ENCODE measurements at regions not wholly inside any gene's neighbourhood (a gene's known extent, or its start where the extent isn't known, plus 50 kb on each side); places are given as distances from the start of the nearest gene placed in this dataset.
"Not testable (repeated sequence)": the region's sequence is repeated elsewhere in the genome, so short reads cannot be mapped to it uniquely, and the experiment has no call there.

DNA sequence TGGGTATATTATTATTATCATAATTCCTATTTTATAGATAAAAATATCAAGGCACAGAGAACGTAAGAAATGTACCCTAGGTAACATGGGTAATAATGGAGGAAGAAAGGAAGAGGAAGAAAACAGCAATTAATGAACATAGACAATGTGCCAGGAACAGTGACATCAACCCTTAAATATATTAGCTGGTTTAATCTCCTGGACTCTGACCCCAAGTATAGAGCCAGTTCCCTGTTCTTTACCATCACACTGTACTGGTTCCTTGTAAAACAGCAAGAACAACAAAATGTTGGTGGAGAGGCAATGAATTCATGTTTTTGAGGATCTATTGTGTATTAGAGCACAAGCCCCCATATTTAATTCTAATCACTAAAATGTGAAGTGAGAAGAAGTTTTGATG, 192.1 kb downstream of the SMC2 start:
- H3K9me3 Mint-ChIP-seq = peaks cover 5% of the 10 kb centered on the region
- no peaks in the 10 kb centered on the region for H3K36me3 Mint-ChIP-seq (ENCODE audit: low read depth)
- no peak overlapping the region for H3K4me3 Mint-ChIP-seq
- intact Hi-C loops (cut with micrococcal nuclease) = no loop called here
- no peak overlapping the region for H3K27ac Mint-ChIP-seq
- H3K4me1 Mint-ChIP-seq (ENCODE audit: low read depth) = no peaks in the 10 kb centered on the region
- H3K27me3 Mint-ChIP-seq = no peaks in the 10 kb centered on the region

DNA sequence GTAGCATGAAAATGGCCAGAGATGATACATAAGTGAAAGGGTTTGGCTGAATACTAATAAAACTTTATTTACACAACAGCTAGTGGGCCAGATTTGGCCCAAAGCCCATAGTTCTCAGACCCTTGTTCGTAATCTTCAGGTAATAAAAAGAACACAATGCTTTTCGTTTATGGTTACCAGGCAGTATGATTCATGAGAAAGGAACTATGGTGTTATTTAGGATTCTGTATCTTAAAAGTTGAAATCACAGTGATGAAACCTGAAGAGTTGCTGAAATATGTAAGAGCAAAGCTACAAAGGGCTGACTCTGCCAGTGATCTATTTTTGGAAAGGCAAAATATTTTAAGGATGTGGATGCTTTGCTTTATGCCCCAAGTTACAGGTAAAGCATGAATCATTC, 192.7 kb downstream of the SMC2 start:
- Mint-ChIP-seq H3K27me3 (no peaks in the 10 kb centered on the region), H3K27ac (no peak overlapping the region), H3K4me3 (no peak overlapping the region), H3K9me3 (no peaks in the 10 kb centered on the region), H3K4me1 (ENCODE audit: low read depth) (no peaks in the 10 kb centered on the region), H3K36me3 (ENCODE audit: low read depth) (no peaks in the 10 kb centered on the region)
- intact Hi-C loops (cut with micrococcal nuclease) = no loop called here

DNA sequence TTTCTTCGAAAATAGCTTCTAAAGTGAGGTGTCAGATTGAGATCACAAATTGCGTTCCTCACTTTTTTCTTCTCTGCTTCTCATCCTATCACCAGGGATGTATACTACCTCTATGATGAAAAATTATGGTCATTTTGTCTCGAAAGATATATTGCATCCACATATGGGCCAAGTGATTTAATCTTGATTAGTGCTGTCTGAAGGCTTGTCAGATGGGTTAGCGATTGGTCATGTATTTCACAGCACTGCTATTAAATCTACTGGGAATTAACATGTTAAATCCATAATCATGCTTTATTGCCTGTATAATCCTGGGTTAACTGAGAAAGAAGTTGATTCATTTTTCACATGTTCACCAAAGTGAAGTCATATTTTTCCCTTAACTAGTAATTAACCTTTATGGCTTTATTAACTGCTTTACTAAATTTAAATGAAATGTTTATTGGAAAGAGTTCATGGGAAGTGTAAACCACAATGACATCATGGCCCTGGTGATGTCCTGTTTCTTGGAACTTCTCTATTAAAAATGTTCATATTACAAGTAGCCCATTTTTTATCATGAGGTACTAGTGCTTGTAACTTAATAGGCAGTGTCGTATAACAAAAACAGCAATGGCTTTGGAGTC, 193.3 kb downstream of the SMC2 start:
- no peaks in the 10 kb centered on the region for H3K36me3 Mint-ChIP-seq (ENCODE audit: low read depth)
- no peak overlapping the region for H3K27ac Mint-ChIP-seq
- no peaks in the 10 kb centered on the region for H3K9me3 Mint-ChIP-seq
- H3K4me1 Mint-ChIP-seq (ENCODE audit: low read depth) = no peaks in the 10 kb centered on the region
- no peaks in the 10 kb centered on the region for H3K27me3 Mint-ChIP-seq
- intact Hi-C loops (cut with micrococcal nuclease) = no loop called here
- H3K4me3 Mint-ChIP-seq = no peak overlapping the region

DNA sequence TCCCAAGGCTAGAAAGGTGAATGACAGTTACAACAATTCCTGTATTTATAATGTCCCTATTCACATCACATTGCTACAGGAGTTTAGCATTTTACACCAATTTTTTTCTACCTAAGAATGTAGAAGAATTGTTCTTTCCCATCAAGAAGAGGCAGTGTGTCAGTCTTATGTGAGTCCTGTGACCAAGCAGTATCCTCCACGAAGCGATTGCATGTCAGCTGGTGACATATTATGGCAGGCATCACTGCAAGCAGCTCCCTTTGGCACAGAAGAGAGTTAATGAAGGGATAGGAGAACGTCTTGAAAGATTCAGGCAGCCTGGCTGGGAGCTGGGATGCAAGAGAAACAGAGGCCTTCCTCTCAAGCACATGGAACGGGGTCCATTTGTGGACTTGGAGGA, 199.8 kb downstream of the SMC2 start:
- no peak overlapping the region for H3K4me3 Mint-ChIP-seq

GRCh38 chr9:104300124-104300523, 203.9 kb upstream of the OR13F1 start:
- Mint-ChIP-seq H3K27ac (no peak overlapping the region), H3K4me3 (no peak overlapping the region), H3K4me1 (ENCODE audit: low read depth) (no peaks in the 10 kb centered on the region), H3K36me3 (ENCODE audit: low read depth) (no peaks in the 10 kb centered on the region), H3K27me3 (no peaks in the 10 kb centered on the region), H3K9me3 (peaks cover 7% of the 10 kb centered on the region)
- intact Hi-C loops (cut with micrococcal nuclease) = no loop called here

More for the DNA sequence above, 199.8 kb downstream of the SMC2 start:
- no peaks in the 10 kb centered on the region for H3K36me3 Mint-ChIP-seq (ENCODE audit: low read depth)
- no peaks in the 10 kb centered on the region for H3K4me1 Mint-ChIP-seq (ENCODE audit: low read depth)
- H3K9me3 Mint-ChIP-seq = no peaks in the 10 kb centered on the region
- intact Hi-C loops (cut with micrococcal nuclease) = no loop called here
- no peak overlapping the region for H3K27ac Mint-ChIP-seq
- H3K27me3 Mint-ChIP-seq = no peaks in the 10 kb centered on the region

DNA sequence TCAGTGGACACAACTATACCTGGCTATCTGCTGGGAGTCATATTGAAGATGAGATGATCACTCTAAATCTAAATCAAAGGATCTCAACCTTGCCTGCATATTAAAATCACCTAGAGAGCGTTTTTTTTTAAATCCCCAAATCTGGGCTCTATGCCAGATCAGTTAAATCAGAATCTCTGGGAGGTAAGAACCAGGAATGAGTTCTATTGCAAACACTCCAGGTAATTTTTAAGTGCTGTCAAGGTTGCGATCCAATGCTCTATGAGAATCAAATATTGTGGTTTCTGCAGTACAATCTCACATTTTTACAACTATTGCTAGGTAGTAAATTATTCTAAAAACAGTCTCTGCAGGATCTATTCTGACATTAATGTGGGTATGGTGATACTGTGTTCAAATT, 202.3 kb upstream of the OR13F1 start:
- no peaks in the 10 kb centered on the region for H3K4me1 Mint-ChIP-seq (ENCODE audit: low read depth)
- H3K27me3 Mint-ChIP-seq = no peaks in the 10 kb centered on the region
- peaks cover 23% of the 10 kb centered on the region for H3K9me3 Mint-ChIP-seq
- intact Hi-C loops (cut with micrococcal nuclease) = no loop called here
- H3K4me3 Mint-ChIP-seq = no peak overlapping the region
- no peaks in the 10 kb centered on the region for H3K36me3 Mint-ChIP-seq (ENCODE audit: low read depth)
- H3K27ac Mint-ChIP-seq = no peak overlapping the region

DNA sequence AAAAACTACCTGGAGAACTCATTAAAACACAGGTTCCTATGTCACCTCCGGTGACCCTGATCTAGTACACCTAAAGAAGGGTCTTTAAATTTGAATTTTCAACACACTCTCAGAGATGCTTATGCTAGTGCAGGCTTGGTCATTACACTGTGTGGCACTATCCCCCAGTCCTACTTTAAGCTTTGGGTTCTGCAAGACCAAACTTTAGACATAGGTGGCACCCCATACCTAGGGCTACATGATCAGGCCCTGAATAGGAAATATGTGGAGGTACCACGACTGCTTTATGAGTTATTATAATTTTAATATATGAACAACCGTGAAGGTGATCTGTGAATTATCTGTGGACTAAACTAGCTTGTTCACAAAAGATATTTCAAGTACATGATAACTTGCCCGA, 201.3 kb upstream of the OR13F1 start:
- intact Hi-C loops (cut with micrococcal nuclease) = no loop called here
- Mint-ChIP-seq H3K4me3 (no peak overlapping the region), H3K9me3 (peaks cover 33% of the 10 kb centered on the region), H3K36me3 (ENCODE audit: low read depth) (no peaks in the 10 kb centered on the region), H3K4me1 (ENCODE audit: low read depth) (no peaks in the 10 kb centered on the region), H3K27me3 (no peaks in the 10 kb centered on the region), H3K27ac (no peak overlapping the region)

GRCh38 chr9:104304925-104305324, 199.1 kb upstream of the OR13F1 start:
- Mint-ChIP-seq H3K4me1 (ENCODE audit: low read depth) (no peaks in the 10 kb centered on the region), H3K27me3 (no peaks in the 10 kb centered on the region), H3K9me3 (peaks cover 38% of the 10 kb centered on the region), H3K4me3 (no peak overlapping the region), H3K36me3 (ENCODE audit: low read depth) (no peaks in the 10 kb centered on the region), H3K27ac (no peak overlapping the region)
- intact Hi-C loops (cut with micrococcal nuclease) = no loop called here

DNA sequence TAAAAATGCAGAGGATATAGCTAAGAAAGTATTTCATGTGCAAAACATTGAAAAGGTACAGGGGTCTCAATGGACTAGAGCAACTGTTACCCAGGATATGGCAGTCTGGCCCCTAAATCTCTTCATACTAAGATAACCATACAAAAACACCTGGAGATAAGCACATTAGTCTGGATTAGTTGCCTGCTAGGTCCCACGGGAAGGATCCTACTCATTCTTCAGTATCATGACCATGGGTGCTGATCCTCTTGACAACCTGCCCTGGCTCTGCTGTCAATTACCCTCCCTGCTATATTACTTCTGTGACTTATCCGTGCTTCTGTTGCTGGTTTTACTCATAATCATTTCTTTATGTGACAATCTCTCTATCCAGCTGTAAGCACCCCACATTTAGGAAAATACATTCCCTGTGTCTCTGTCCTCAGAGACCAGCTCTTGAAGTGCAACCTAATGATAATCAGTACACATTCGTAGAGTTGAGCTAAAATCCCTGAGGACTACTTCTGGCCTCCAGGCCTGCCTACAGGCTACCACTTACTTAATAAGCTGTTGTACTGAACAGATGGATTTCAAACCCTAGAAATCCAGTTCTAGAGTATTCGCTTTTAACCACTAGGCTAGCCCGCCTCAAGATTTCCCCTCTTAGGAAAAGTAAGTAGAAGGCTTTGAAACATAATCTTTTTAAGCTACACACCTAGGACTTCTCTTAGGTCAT, 190.5 kb upstream of the OR13F1 start:
- Mint-ChIP-seq H3K27ac (no peak overlapping the region), H3K4me1 (ENCODE audit: low read depth) (no peaks in the 10 kb centered on the region), H3K4me3 (no peak overlapping the region), H3K36me3 (ENCODE audit: low read depth) (no peaks in the 10 kb centered on the region), H3K27me3 (no peaks in the 10 kb centered on the region), H3K9me3 (peaks cover 9% of the 10 kb centered on the region)
- intact Hi-C loops (cut with micrococcal nuclease) = no loop called here

- H3K36me3 Mint-ChIP-seq (ENCODE audit: low read depth); H3K4me1 Mint-ChIP-seq (ENCODE audit: low read depth); H3K27me3 Mint-ChIP-seq; H3K9me3 Mint-ChIP-seq; H3K27ac Mint-ChIP-seq; H3K4me3 Mint-ChIP-seq; intact Hi-C loops (cut with micrococcal nuclease): not testable (repeated sequence)
Observed at GRCh38 chr9:104316201-104317009, 187.7 kb upstream of the OR13F1 start.

GRCh38 chr9:104319198-104319597, 184.9 kb upstream of the OR13F1 start:
- H3K9me3 Mint-ChIP-seq = peaks cover 9% of the 10 kb centered on the region
- intact Hi-C loops (cut with micrococcal nuclease) = no loop called here
- H3K27me3 Mint-ChIP-seq = no peaks in the 10 kb centered on the region
- no peaks in the 10 kb centered on the region for H3K4me1 Mint-ChIP-seq (ENCODE audit: low read depth)
- H3K4me3 Mint-ChIP-seq = no peak overlapping the region
- no peaks in the 10 kb centered on the region for H3K36me3 Mint-ChIP-seq (ENCODE audit: low read depth)
- no peak overlapping the region for H3K27ac Mint-ChIP-seq

DNA sequence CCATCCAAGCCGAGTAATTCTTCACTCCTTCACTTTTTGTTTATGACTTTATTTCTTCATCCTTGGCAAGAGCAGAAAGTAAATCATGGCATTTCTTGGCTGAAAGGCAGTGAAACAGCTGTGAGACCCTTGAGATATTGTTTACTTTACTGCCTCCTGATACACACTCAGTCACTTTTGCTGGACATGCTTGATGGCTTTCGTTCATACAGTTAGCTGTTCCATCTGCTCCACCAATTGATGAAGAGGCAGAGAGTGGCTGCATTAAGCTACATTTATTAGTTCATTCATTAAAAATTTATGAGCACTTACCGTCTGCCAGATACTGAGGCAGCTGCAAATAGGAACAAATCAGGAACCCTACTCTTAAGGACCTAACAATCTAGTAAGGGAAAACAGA, 184.4 kb upstream of the OR13F1 start:
- H3K27me3 Mint-ChIP-seq = no peaks in the 10 kb centered on the region
- intact Hi-C loops (cut with micrococcal nuclease) = no loop called here
- no peak overlapping the region for H3K4me3 Mint-ChIP-seq
- no peaks in the 10 kb centered on the region for H3K36me3 Mint-ChIP-seq (ENCODE audit: low read depth)
- H3K4me1 Mint-ChIP-seq (ENCODE audit: low read depth) = no peaks in the 10 kb centered on the region
- H3K27ac Mint-ChIP-seq = no peak overlapping the region
- peaks cover 9% of the 10 kb centered on the region for H3K9me3 Mint-ChIP-seq

GRCh38 chr9:104322596-104322995, 181.5 kb upstream of the OR13F1 start:
- Mint-ChIP-seq H3K9me3 (no peaks in the 10 kb centered on the region), H3K4me3 (no peak overlapping the region), H3K27me3 (no peaks in the 10 kb centered on the region), H3K36me3 (ENCODE audit: low read depth) (no peaks in the 10 kb centered on the region), H3K27ac (no peak overlapping the region), H3K4me1 (ENCODE audit: low read depth) (no peaks in the 10 kb centered on the region)
- intact Hi-C loops (cut with micrococcal nuclease) = no loop called here

DNA sequence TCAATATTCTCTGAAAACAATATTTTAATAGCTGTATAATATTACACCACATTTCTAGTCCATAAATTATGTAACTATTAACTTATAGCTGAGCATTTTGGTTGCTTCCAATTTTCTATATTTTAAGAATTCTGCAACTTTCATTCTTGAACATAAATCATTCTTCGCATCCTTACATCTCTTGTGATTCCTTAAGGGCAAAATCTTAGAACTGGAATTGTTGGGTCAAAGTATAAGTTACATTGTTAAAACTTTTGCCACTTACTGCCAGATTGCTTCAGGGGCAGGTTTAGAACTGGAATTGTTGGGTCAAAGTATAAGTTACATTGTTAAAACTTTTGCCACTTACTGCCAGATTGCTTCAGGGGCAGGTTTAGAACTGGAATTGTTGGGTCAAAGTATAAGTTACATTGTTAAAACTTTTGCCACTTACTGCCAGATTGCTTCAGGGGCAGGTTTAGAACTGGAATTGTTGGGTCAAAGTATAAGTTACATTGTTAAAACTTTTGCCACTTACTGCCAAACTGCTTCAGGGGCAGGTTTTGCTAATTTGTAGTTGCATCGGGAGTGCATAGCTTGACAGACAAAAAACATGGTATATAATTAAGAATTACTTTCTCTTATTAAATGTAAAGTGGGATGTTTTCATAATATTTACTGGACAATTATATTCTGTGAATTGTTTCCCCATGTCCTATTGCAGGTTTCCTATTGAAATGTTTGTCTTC, 179.9 kb upstream of the OR13F1 start:
- H3K27me3 Mint-ChIP-seq; H3K4me1 Mint-ChIP-seq (ENCODE audit: low read depth); intact Hi-C loops (cut with micrococcal nuclease); H3K9me3 Mint-ChIP-seq; H3K4me3 Mint-ChIP-seq; H3K36me3 Mint-ChIP-seq (ENCODE audit: low read depth); H3K27ac Mint-ChIP-seq: not testable (repeated sequence)

Data from dendritic cell treated with granulocyte-macrophage colony-stimulating factor and Interleukin-4, amounts not matched to agents 40 ng/mL and 50 ng/mL, for 4 days (primary cell).